NCI-H774 (cell line): ENCODE measurements at regions not wholly inside any gene's neighbourhood (a gene's known extent, or its start where the extent isn't known, plus 50 kb on each side); places are given as distances from the start of the nearest gene placed in this dataset.
A peak's percentile ranks its signal among the peaks of the same experiment; 100 is the strongest.
"Not testable (repeated sequence)": the region's sequence is repeated elsewhere in the genome, so short reads cannot be mapped to it uniquely, and the experiment has no call there.

Experiments
- DNase-seq: peaks from one replicate; lab custom pipeline; 2025; lab: John Stamatoyannopoulos, UW

- no peak for DNase-seq
Measured at GRCh38 chr4:79551555-79551954, 143.5 kb upstream of the GK2 start.

- DNase-seq = no peak
Measured at GRCh38 chr4:79547851-79548250, 139.8 kb upstream of the GK2 start.

- not testable (repeated sequence) for DNase-seq
Measured at GRCh38 chr4:79545292-79545691, 137.3 kb upstream of the GK2 start.

GRCh38 chr4:79540143-79540542, 132.1 kb upstream of the GK2 start:
- no peak for DNase-seq

- DNase-seq = no peak
Measured at GRCh38 chr4:79535516-79535915, 127.5 kb upstream of the GK2 start.

- DNase-seq = no peak
Measured at GRCh38 chr4:79528241-79528706, 120.2 kb upstream of the GK2 start.

- DNase-seq = no peak
Measured at GRCh38 chr4:79526641-79527565, 118.9 kb upstream of the GK2 start.

- no peak for DNase-seq
Measured at GRCh38 chr4:79516114-79516513, 108.1 kb upstream of the GK2 start.

- DNase-seq = no peak
Measured at GRCh38 chr4:79514621-79515329, 106.7 kb upstream of the GK2 start.

GRCh38 chr4:79513576-79513975, 105.5 kb upstream of the GK2 start:
- no peak for DNase-seq

GRCh38 chr4:79512363-79512762, 104.3 kb upstream of the GK2 start:
- DNase-seq = no peak

- DNase-seq = no peak
Measured at GRCh38 chr4:79502081-79502480, 94.1 kb upstream of the GK2 start.

- no peak for DNase-seq
Measured at GRCh38 chr4:79498282-79498681, 90.3 kb upstream of the GK2 start.

GRCh38 chr4:79497001-79497400, 89.0 kb upstream of the GK2 start:
- no peak for DNase-seq

- DNase-seq = no peak
Measured at GRCh38 chr4:79495447-79495846, 87.4 kb upstream of the GK2 start.

GRCh38 chr4:79492148-79492547, 84.1 kb upstream of the GK2 start:
- no peak for DNase-seq

GRCh38 chr4:79489506-79489905, 81.5 kb upstream of the GK2 start:
- DNase-seq = no peak

GRCh38 chr4:79476196-79476595, 68.2 kb upstream of the GK2 start:
- no peak for DNase-seq

- DNase-seq = no peak
Measured at GRCh38 chr4:79473439-79473724, 65.4 kb upstream of the GK2 start.

- peak; percentile 30 for DNase-seq
Measured at GRCh38 chr4:79472693-79473438, 64.8 kb upstream of the GK2 start.

GRCh38 chr4:79472036-79472435, 64.0 kb upstream of the GK2 start:
- no peak for DNase-seq

GRCh38 chr4:79471309-79471708, 63.3 kb upstream of the GK2 start:
- no peak for DNase-seq
